ENCODE measurements at regions not wholly inside any gene's neighbourhood (a gene's known extent, or its start where the extent isn't known, plus 50 kb on each side); places are given as distances from the start of the nearest gene placed in this dataset.

DNA sequence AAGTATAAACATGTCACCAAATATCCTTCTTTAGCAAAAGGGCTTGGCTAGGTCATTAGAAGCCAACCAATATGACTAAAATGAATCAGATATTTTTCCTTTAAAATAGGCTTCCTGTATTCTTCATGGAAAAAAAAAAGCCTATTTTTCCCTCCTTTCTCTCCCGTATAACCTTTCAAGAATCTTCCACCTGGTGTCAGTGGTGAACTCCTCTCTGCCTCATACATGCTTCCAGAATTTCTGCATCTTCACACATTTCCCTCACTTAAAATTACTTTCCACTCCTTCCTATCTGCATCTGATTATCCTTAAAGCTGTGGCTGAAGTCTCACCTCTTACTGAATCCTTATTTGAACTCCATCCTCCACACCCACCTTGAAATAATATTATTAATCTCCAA is 116.9 kb upstream of the FANCL start:
- H3K9me3 ChIP-seq (ENCODE audit: insufficient read depth in 2 of 2, low read depth in 1 of 2, low read length in 1 of 2), result no peaks in the 10 kb centered on the region
- H3K23me2 ChIP-seq (ENCODE audit: low read depth, low read length), result no peaks in the 10 kb centered on the region
- H3K56ac ChIP-seq (replicated peaks; ENCODE audit: insufficient read length, low read depth, low read length), result no peak overlapping the region
- FAIRE-seq, result no peak
- 19% methylated on average over 1 of the region's 1 CpG; no CpG with 5 or more reads in 1 of the 2 experiments for WGBS, 2 experiments (ENCODE audit: extremely low coverage in 1 of 2, insufficient coverage in 1 of 2, insufficient read length in 1 of 2, insufficient replicate concordance in 2 of 2, low coverage in 1 of 2, low lambda C conversion rate in 2 of 2, missing lambda C conversion rate in 1 of 2)
- peak overlapping the region; percentile 15 to 21; a peak in 1 of 4 replicates for H3K4me2 ChIP-seq (ENCODE audit: insufficient read depth in 1 of 2, low read depth in 2 of 2, low read length in 2 of 2)
- no peak overlapping the region for H2BK5ac ChIP-seq (ENCODE audit: low read depth, low read length)
- no peak overlapping the region for H3K14ac ChIP-seq (ENCODE audit: insufficient read length)
- H3K4me1 ChIP-seq (replicated peaks in 1 of 4; ENCODE audit: control insufficient read depth in 3 of 4, insufficient read depth in 4 of 4, low read length in 3 of 4), result peaks cover 0 to 10% (median 2%) of the 10 kb centered on the region in 4 experiments; a peak in 2 of 7 replicates
- no peaks in the 10 kb centered on the region for H4K20me1 ChIP-seq (replicated peaks in 1 of 2; ENCODE audit: control insufficient read depth in 1 of 2, insufficient read depth in 2 of 2, low read length in 2 of 2)
- H3K36me3 ChIP-seq (ENCODE audit: control insufficient read depth in 2 of 4, insufficient read depth in 4 of 4, low read length in 3 of 4), result no peaks in the 10 kb centered on the region
- H2AK5ac ChIP-seq (ENCODE audit: low read depth, low read length), result no peak overlapping the region
- POLR2A ChIA-PET (ENCODE audit: partially characterized antibody), result no interaction called here
- H3K27ac ChIP-seq (ENCODE audit: low read depth, low read length), result no peak overlapping the region
- DNase-seq (ENCODE audit: low read depth in 1 of 2, low spot score in 2 of 2), result no peak
- no peak overlapping the region for H4K8ac ChIP-seq (ENCODE audit: extremely low read depth, insufficient read depth, low read length)
- H3K79me1 ChIP-seq (ENCODE audit: low read depth, low read length), result no peaks in the 10 kb centered on the region
- H2BK120ac ChIP-seq (replicated peaks; ENCODE audit: low read depth, low read length), result no peak overlapping the region
- no peaks in the 10 kb centered on the region for H3K79me2 ChIP-seq (ENCODE audit: control insufficient read depth in 1 of 2, insufficient read depth in 2 of 2, low read length in 2 of 2)
- no peak overlapping the region for H3K4ac ChIP-seq (replicated peaks; ENCODE audit: insufficient read length, low read depth, low read length)
- no peak overlapping the region for H2BK15ac ChIP-seq (ENCODE audit: low read length)
- no peak overlapping the region for H2AFZ ChIP-seq (ENCODE audit: low read length)
- H3K4me3 ChIP-seq (ENCODE audit: extremely low read depth in 1 of 4, insufficient read depth in 2 of 4, low read depth in 3 of 4, low read length in 4 of 4), result no peak overlapping the region; a peak in 1 of 8 replicates
- H4K91ac ChIP-seq (replicated peaks; ENCODE audit: insufficient read length, low read length), result no peak overlapping the region
- H4K5ac ChIP-seq (ENCODE audit: insufficient read length, low read depth, low read length), result no peak overlapping the region
- H2BK20ac ChIP-seq (ENCODE audit: low read length), result no peak overlapping the region
- H3K27me3 ChIP-seq (replicated peaks in 1 of 4; ENCODE audit: control insufficient read depth in 3 of 4, extremely low read depth in 1 of 4, insufficient read depth in 3 of 4, low read length in 3 of 4), result no peaks in the 10 kb centered on the region
- no peak overlapping the region for H3K23ac ChIP-seq (ENCODE audit: insufficient read length)
- no peak overlapping the region for H3K18ac ChIP-seq (ENCODE audit: extremely low read depth, low read length)
- H2BK12ac ChIP-seq (ENCODE audit: low read depth, low read length), result no peak overlapping the region
- CTCF ChIA-PET (ENCODE audit: partially characterized antibody), result interaction anchor here (0.6 to 1.9 kb wide), 12 partner anchors 9 to 392 kb away, joined by 3 to 8 read pairs (median 3); no protein-coding TSS in a partner anchor
- H3K9ac ChIP-seq (replicated peaks in 1 of 4; ENCODE audit: extremely low read depth in 1 of 4, low read depth in 3 of 4, low read length in 3 of 4), result peak overlapping the region in 1 of 4 experiments; percentile 34; a peak in 1 of 7 replicates
- no peak for TF ChIP-seq BCL11A (IDR thresholded peaks at IDR 0.05; ENCODE audit: low read depth in 2 of 2, low read length in 2 of 2)
- TF ChIP-seq, protein P1, sequence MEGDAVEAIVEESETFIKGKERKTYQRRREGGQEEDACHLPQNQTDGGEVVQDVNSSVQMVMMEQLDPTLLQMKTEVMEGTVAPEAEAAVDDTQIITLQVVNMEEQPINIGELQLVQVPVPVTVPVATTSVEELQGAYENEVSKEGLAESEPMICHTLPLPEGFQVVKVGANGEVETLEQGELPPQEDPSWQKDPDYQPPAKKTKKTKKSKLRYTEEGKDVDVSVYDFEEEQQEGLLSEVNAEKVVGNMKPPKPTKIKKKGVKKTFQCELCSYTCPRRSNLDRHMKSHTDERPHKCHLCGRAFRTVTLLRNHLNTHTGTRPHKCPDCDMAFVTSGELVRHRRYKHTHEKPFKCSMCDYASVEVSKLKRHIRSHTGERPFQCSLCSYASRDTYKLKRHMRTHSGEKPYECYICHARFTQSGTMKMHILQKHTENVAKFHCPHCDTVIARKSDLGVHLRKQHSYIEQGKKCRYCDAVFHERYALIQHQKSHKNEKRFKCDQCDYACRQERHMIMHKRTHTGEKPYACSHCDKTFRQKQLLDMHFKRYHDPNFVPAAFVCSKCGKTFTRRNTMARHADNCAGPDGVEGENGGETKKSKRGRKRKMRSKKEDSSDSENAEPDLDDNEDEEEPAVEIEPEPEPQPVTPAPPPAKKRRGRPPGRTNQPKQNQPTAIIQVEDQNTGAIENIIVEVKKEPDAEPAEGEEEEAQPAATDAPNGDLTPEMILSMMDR (IDR thresholded peaks at IDR 0.05; ENCODE audit: control extremely low read depth in 1 of 3, insufficient read depth in 1 of 3, low read depth in 1 of 3, low read length in 3 of 3), result peak in 1 of 3 experiments; percentile 28; a peak in 2 of 4 replicates
- TF ChIP-seq SUZ12 (IDR thresholded peaks at IDR 0.05; ENCODE audit: low read length), result no peak
- TF ChIP-seq BRCA1 (IDR thresholded peaks at IDR 0.05; ENCODE audit: low read depth, low read length), result no peak
- TF ChIP-seq CBX8 (IDR thresholded peaks at IDR 0.05; ENCODE audit: borderline replicate concordance, low read depth, low read length), result no peak
- TF ChIP-seq TEAD4 (IDR thresholded peaks at IDR 0.05; ENCODE audit: low read depth, low read length), result no peak
- peak; percentile 50 to 59 for TF ChIP-seq RAD21 (IDR thresholded peaks at IDR 0.05 in 1 of 2, conservative IDR thresholded peaks at IDR 0.05 in 1 of 2; ENCODE audit: low read depth in 2 of 2, low read length in 2 of 2)
- TF ChIP-seq CHD2 (IDR thresholded peaks at IDR 0.05; ENCODE audit: low read length), result no peak
- no peak for TF ChIP-seq KDM4A (IDR thresholded peaks at IDR 0.05; ENCODE audit: low read depth, low read length, severe bottlenecking)
- TF ChIP-seq RXRA (IDR thresholded peaks at IDR 0.05; ENCODE audit: insufficient read depth, low read depth, low read length), result no peak
- TF ChIP-seq CTBP2 (IDR thresholded peaks at IDR 0.05; ENCODE audit: borderline replicate concordance, insufficient read depth, insufficient read length, low read length), result no peak
